ENCODE measurements at regions not wholly inside any gene's neighbourhood (a gene's known extent, or its start where the extent isn't known, plus 50 kb on each side); places are given as distances from the start of the nearest gene placed in this dataset.
"Not testable (repeated sequence)": the region's sequence is repeated elsewhere in the genome, so short reads cannot be mapped to it uniquely, and the experiment has no call there.

- no peaks in the 10 kb centered on the region for H3K4me1 ChIP-seq (ENCODE audit: insufficient read depth, low read length)
- H3K27me3 ChIP-seq (ENCODE audit: insufficient read depth, low read length) = no peaks in the 10 kb centered on the region
- H3K9me3 ChIP-seq (ENCODE audit: low read depth, low read length) = no peaks in the 10 kb centered on the region
- no peak overlapping the region for H3K4me3 ChIP-seq (ENCODE audit: low read length)
These were observed 668.3 kb downstream of the UQCRFS1 start for GRCh38 chr19:28544451-28545261.

- no peaks in the 10 kb centered on the region for H3K27me3 ChIP-seq (ENCODE audit: insufficient read depth, low read length)
- H3K4me3 ChIP-seq (ENCODE audit: low read length) = no peak overlapping the region
- no peaks in the 10 kb centered on the region for H3K9me3 ChIP-seq (ENCODE audit: low read depth, low read length)
- no peaks in the 10 kb centered on the region for H3K4me1 ChIP-seq (ENCODE audit: insufficient read depth, low read length)
These were observed 669.6 kb downstream of the UQCRFS1 start for GRCh38 chr19:28543244-28543776.

- Histone ChIP-seq H3K4me3 (ENCODE audit: low read length) (no peak overlapping the region), H3K9me3 (ENCODE audit: low read depth, low read length) (peaks cover 5% of the 10 kb centered on the region), H3K27me3 (ENCODE audit: insufficient read depth, low read length) (no peaks in the 10 kb centered on the region), H3K4me1 (ENCODE audit: insufficient read depth, low read length) (no peaks in the 10 kb centered on the region)
These were observed 670.3 kb downstream of the UQCRFS1 start for GRCh38 chr19:28542394-28543243.

- Histone ChIP-seq H3K27me3 (ENCODE audit: insufficient read depth, low read length) (no peaks in the 10 kb centered on the region), H3K4me3 (ENCODE audit: low read length) (no peak overlapping the region), H3K9me3 (ENCODE audit: low read depth, low read length) (peaks cover 14% of the 10 kb centered on the region), H3K4me1 (ENCODE audit: insufficient read depth, low read length) (no peaks in the 10 kb centered on the region)
These were observed 671.2 kb downstream of the UQCRFS1 start for GRCh38 chr19:28541602-28542393.

- Histone ChIP-seq H3K9me3 (ENCODE audit: low read depth, low read length) (peaks cover 20% of the 10 kb centered on the region), H3K4me1 (ENCODE audit: insufficient read depth, low read length) (no peaks in the 10 kb centered on the region), H3K4me3 (ENCODE audit: low read length) (no peak overlapping the region), H3K27me3 (ENCODE audit: insufficient read depth, low read length) (no peaks in the 10 kb centered on the region)
These were observed 671.9 kb downstream of the UQCRFS1 start for GRCh38 chr19:28541029-28541428.

- not testable (repeated sequence) for H3K27me3 ChIP-seq (ENCODE audit: insufficient read depth, low read length); H3K4me3 ChIP-seq (ENCODE audit: low read length); H3K4me1 ChIP-seq (ENCODE audit: insufficient read depth, low read length)
- peaks cover 20% of the 10 kb centered on the region for H3K9me3 ChIP-seq (ENCODE audit: low read depth, low read length)
These were observed 672.6 kb downstream of the UQCRFS1 start for GRCh38 chr19:28540385-28540784.

- Histone ChIP-seq H3K4me1 (ENCODE audit: insufficient read depth, low read length) (no peaks in the 10 kb centered on the region), H3K4me3 (ENCODE audit: low read length) (no peak overlapping the region), H3K27me3 (ENCODE audit: insufficient read depth, low read length) (no peaks in the 10 kb centered on the region), H3K9me3 (ENCODE audit: low read depth, low read length) (peaks cover 20% of the 10 kb centered on the region)
These were observed 673.2 kb downstream of the UQCRFS1 start for GRCh38 chr19:28539759-28540158.

- not testable (repeated sequence) for H3K4me3 ChIP-seq (ENCODE audit: low read length); H3K4me1 ChIP-seq (ENCODE audit: insufficient read depth, low read length); H3K27me3 ChIP-seq (ENCODE audit: insufficient read depth, low read length)
- H3K9me3 ChIP-seq (ENCODE audit: low read depth, low read length) = peaks cover 20% of the 10 kb centered on the region
These were observed 674.4 kb downstream of the UQCRFS1 start for GRCh38 chr19:28538579-28538978.

- no peaks in the 10 kb centered on the region for H3K4me1 ChIP-seq (ENCODE audit: insufficient read depth, low read length)
- H3K9me3 ChIP-seq (ENCODE audit: low read depth, low read length) = peaks cover 20% of the 10 kb centered on the region
- no peak overlapping the region for H3K4me3 ChIP-seq (ENCODE audit: low read length)
- H3K27me3 ChIP-seq (ENCODE audit: insufficient read depth, low read length) = no peaks in the 10 kb centered on the region
These were observed 675.1 kb downstream of the UQCRFS1 start for GRCh38 chr19:28537896-28538295.

- Histone ChIP-seq H3K4me1 (ENCODE audit: insufficient read depth, low read length) (no peaks in the 10 kb centered on the region), H3K9me3 (ENCODE audit: low read depth, low read length) (peaks cover 20% of the 10 kb centered on the region), H3K27me3 (ENCODE audit: insufficient read depth, low read length) (no peaks in the 10 kb centered on the region), H3K4me3 (ENCODE audit: low read length) (no peak overlapping the region)
These were observed 675.9 kb downstream of the UQCRFS1 start for GRCh38 chr19:28537079-28537478.

- H3K27me3 ChIP-seq (ENCODE audit: insufficient read depth, low read length) = no peaks in the 10 kb centered on the region
- H3K9me3 ChIP-seq (ENCODE audit: low read depth, low read length) = peaks cover 20% of the 10 kb centered on the region
These were observed 677.6 kb downstream of the UQCRFS1 start for GRCh38 chr19:28535352-28535775.

GRCh38 chr19:28534766-28535351 is 678.1 kb downstream of the UQCRFS1 start:
- Histone ChIP-seq H3K4me1 (ENCODE audit: insufficient read depth, low read length) (no peaks in the 10 kb centered on the region), H3K9me3 (ENCODE audit: low read depth, low read length) (peaks cover 20% of the 10 kb centered on the region), H3K27me3 (ENCODE audit: insufficient read depth, low read length) (no peaks in the 10 kb centered on the region), H3K4me3 (ENCODE audit: low read length) (no peak overlapping the region)

More at GRCh38 chr19:28535352-28535775, 677.6 kb downstream of the UQCRFS1 start:
- H3K4me3 ChIP-seq (ENCODE audit: low read length) = no peak overlapping the region
- no peaks in the 10 kb centered on the region for H3K4me1 ChIP-seq (ENCODE audit: insufficient read depth, low read length)

GRCh38 chr19:28532765-28533341 is 680.1 kb downstream of the UQCRFS1 start:
- Histone ChIP-seq H3K4me1 (ENCODE audit: insufficient read depth, low read length) (no peaks in the 10 kb centered on the region), H3K9me3 (ENCODE audit: low read depth, low read length) (peaks cover 17% of the 10 kb centered on the region), H3K27me3 (ENCODE audit: insufficient read depth, low read length) (no peaks in the 10 kb centered on the region), H3K4me3 (ENCODE audit: low read length) (no peak overlapping the region)

- peaks cover 8% of the 10 kb centered on the region for H3K9me3 ChIP-seq (ENCODE audit: low read depth, low read length)
- H3K4me1 ChIP-seq (ENCODE audit: insufficient read depth, low read length) = no peaks in the 10 kb centered on the region
- H3K4me3 ChIP-seq (ENCODE audit: low read length) = no peak overlapping the region
- H3K27me3 ChIP-seq (ENCODE audit: insufficient read depth, low read length) = no peaks in the 10 kb centered on the region
These were observed 681.0 kb downstream of the UQCRFS1 start for GRCh38 chr19:28531979-28532378.

All from mononuclear cell (primary cell).